UCSD-AML1 (cell line): ENCODE measurements at regions not wholly inside any gene's neighbourhood (a gene's known extent, or its start where the extent isn't known, plus 50 kb on each side); places are given as distances from the start of the nearest gene placed in this dataset.

Source experiments
- DNase-seq: peaks from one replicate; lab custom pipeline; 2025; ENCODE audit not compliant: unreplicated experiment; lab: John Stamatoyannopoulos, UW

GRCh38 chr11:110797453-110797852 is 85.2 kb upstream of the ARHGAP20 start:
- DNase-seq = peak; percentile 61

- no peak for DNase-seq
Observed at GRCh38 chr11:110795112-110795624, 82.9 kb upstream of the ARHGAP20 start.

GRCh38 chr11:110793556-110793955 is 81.3 kb upstream of the ARHGAP20 start:
- no peak for DNase-seq

- no peak for DNase-seq
Observed at GRCh38 chr11:110791621-110792020, 79.4 kb upstream of the ARHGAP20 start.

GRCh38 chr11:110787680-110788079 is 75.4 kb upstream of the ARHGAP20 start:
- no peak for DNase-seq

GRCh38 chr11:110786226-110786902 is 74.1 kb upstream of the ARHGAP20 start:
- no peak for DNase-seq

GRCh38 chr11:110785398-110785797 is 73.2 kb upstream of the ARHGAP20 start:
- DNase-seq = no peak

GRCh38 chr11:110782616-110783015 is 70.4 kb upstream of the ARHGAP20 start:
- no peak for DNase-seq

- DNase-seq = no peak
Observed at GRCh38 chr11:110779108-110779507, 66.9 kb upstream of the ARHGAP20 start.

- no peak for DNase-seq
Observed at GRCh38 chr11:110778343-110778742, 66.1 kb upstream of the ARHGAP20 start.

- no peak for DNase-seq
Observed at GRCh38 chr11:110777775-110778174, 65.5 kb upstream of the ARHGAP20 start.

GRCh38 chr11:110776081-110776480 is 63.8 kb upstream of the ARHGAP20 start:
- no peak for DNase-seq

GRCh38 chr11:110774138-110775014 is 62.1 kb upstream of the ARHGAP20 start:
- DNase-seq = no peak

- no peak for DNase-seq
Observed at GRCh38 chr11:110773442-110773841, 61.2 kb upstream of the ARHGAP20 start.

GRCh38 chr11:110772863-110773262 is 60.6 kb upstream of the ARHGAP20 start:
- DNase-seq = no peak

- no peak for DNase-seq
Observed at GRCh38 chr11:110766316-110766715, 54.1 kb upstream of the ARHGAP20 start.

GRCh38 chr11:110764485-110764884 is 52.2 kb upstream of the ARHGAP20 start:
- DNase-seq = no peak

- DNase-seq = no peak
Observed at GRCh38 chr11:110763249-110764011, 51.2 kb upstream of the ARHGAP20 start.

- DNase-seq = no peak
Observed at GRCh38 chr11:110762590-110762989, 50.4 kb upstream of the ARHGAP20 start.
